ENCODE measurements at regions not wholly inside any gene's neighbourhood (a gene's known extent, or its start where the extent isn't known, plus 50 kb on each side); places are given as distances from the start of the nearest gene placed in this dataset.
"Not testable (repeated sequence)": the region's sequence is repeated elsewhere in the genome, so short reads cannot be mapped to it uniquely, and the experiment has no call there.

DNA sequence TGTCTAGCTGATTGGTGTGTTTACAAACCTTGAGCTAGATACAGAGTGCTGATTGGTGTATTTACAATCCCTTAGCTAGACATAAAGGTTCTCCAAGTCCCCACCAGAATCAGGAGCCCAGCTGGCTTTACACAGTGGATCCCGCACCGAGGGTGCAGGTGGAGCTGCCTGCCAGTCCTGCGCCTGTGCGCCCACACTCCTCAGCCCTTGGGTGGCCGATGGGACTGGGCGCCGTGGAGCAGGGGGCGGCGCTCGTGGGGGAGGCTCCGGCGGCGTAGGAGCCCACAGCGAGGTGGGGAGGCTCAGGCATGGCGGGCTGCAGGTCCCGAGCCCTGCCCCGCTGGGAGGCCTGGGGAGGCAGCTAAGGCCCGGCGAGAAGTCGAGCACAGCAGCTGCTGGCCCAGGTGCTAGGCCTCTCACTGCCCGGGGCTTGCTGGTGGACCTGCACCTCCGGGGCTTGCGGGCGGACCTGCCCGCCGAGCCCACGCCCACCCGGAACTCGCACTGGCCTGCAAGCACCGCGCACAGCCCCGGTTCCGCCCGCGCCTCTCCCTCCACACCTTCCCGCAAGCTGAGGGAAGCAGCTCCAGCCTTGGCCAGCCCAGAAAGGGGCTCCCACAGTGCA is 51.0 kb upstream of the CDYL start:
- ATAC-seq; intact Hi-C loops (cut with micrococcal nuclease); DNase-seq: not testable (repeated sequence)

DNA sequence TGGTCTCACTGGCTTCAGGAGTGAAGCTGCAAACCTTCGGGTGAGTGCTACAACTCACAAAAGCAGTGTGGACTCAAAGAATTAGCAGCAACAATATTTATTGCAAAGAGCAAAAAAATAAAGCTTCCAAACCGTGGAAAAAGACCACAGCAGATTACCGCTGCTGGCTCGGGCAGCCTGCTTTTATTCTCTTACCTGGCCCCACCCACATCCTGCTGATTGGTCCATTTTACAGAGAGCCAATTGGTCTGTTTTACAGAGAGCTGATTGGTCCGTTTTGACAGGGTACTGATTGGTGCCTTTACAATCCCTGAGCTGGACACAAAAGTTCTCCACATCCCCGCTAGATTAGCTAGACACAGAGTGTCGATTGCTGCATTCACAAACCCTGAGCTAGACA is 51.5 kb upstream of the CDYL start:
- ATAC-seq; intact Hi-C loops (cut with micrococcal nuclease); DNase-seq: not testable (repeated sequence)

DNA sequence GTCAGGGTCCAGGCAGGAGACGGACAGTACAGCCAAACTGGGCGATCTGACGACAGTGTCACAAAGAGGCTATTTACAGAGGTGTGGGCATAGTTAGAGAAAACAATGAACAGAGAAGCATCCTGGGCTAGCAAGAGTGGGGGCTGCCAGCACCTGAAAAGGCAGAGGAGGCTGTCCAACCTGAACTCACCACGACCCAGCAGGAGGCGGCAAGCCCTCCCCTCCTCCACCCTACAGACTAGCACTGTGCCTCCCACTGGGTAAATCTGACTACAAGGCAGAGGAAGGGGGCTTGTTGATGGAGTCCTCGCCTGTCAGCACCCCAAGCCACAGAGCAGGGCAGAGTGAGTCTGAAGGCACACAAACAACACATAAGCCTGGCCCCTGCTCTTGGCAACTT is 52.8 kb upstream of the CDYL start:
- intact Hi-C loops (cut with micrococcal nuclease) = no loop called here
- no peak for DNase-seq

DNA sequence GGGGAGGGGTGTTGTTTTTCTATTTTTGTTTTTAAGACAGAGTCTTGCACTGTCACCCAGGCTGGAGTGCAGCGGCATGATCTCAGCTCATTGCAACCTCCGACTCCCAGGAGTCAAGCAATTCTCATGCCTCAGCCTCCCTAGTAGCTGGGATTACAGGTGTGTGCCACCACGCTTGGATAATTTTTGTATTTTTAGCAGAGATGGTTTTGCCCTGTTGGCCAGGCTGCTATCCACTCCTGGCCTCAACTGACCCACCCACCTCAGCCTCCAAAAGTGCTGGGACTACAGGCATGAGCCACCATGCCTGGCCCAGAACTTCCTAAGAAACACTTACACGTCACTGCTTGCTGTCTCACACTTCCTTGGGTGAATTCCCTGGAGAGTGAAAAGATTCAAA is 54.8 kb upstream of the CDYL start:
- DNase-seq; intact Hi-C loops (cut with micrococcal nuclease); ATAC-seq: not testable (repeated sequence)

More for the DNA sequence above, 52.8 kb upstream of the CDYL start:
- ATAC-seq = no peak

DNA sequence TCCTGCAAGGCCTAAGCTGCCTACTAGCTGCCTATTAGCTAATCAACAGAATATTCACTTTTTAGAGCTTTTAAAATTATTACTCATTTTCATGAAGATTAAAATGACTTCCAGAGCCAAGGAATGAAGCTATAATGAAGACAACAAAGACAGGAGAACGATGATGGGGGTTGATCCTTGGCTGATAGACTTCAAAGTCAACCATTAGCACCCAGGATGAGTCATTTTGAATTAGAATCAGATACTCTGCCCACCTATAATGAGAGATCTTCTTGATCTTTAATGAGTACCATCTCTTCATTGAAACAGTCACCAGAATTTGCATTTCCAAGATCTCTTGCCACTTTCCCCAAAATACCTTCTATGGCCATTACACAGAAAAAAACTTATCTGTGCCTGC is 56.7 kb upstream of the CDYL start:
- ATAC-seq (no peak), DNase-seq (no peak)
- intact Hi-C loops (cut with micrococcal nuclease) = no loop called here

DNA sequence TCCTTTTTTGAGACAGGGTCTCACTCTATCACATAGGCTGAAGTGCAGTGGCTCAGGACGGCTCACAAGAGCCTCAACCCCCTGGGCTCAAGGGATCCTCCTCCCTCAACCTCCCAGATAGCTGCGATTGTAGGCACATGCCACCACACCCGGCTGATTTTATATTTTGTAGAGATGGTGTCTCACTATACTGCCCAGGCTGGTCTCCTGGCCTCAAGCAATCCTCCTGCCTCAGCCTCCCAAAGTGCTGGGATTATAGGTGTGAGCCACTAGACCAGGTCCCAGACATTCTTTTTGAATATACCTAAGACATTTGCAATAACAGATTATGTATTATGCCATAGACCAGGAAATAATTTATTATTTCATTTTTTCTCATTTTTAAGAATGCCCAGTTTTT is 58.3 kb upstream of the CDYL start:
- intact Hi-C loops (cut with micrococcal nuclease) = no loop called here
- DNase-seq = no peak
- ATAC-seq = no peak

DNA sequence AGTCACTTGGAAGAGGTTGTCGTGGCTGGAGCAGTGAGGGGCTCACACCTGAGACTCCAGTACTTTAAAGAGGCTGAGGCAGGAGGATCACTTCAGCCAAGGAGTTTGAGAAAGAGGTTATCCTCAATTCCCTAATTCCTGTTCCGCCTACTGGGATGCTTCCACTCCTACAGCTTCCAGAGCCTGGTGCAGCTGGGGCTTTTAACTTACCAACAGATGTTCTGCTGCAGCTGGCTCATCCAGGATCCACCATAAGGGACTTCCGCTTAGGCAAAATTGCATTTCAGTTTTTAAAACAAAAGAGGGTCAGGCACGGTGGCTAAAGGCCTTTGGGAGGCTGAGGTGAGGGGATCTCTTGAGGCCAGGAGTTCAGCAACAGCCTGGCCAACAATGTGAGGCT is 59.1 kb upstream of the CDYL start:
- intact Hi-C loops (cut with micrococcal nuclease) = no loop called here
- DNase-seq (no peak), ATAC-seq (no peak)

DNA sequence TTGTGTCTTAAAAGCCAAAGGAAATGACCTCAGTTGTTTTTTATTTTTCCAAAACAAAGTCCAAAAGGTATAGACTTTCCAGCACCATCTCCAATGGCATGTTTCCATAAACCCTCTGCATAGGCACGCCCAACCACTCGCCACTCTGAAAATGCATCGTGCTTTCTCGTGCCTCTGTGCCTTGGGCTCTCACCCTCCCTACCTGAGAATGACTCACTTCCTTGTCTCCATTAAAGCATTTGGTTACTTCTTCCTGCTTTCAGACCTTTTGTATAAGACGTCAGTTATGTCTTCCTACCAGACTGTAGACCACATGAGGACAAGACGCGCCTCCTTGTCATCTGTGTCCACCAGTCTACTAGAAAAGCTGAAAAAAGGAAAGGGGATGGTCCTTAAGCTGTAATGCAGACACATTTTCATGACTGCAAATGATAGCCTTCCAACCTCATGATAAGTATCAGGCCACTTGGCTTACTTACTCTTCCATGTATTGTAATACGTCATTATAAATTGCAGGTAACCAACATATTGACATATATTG is 61.2 kb upstream of the CDYL start:
- ATAC-seq (no peak), DNase-seq (no peak)
- intact Hi-C loops (cut with micrococcal nuclease) = no loop called here

DNA sequence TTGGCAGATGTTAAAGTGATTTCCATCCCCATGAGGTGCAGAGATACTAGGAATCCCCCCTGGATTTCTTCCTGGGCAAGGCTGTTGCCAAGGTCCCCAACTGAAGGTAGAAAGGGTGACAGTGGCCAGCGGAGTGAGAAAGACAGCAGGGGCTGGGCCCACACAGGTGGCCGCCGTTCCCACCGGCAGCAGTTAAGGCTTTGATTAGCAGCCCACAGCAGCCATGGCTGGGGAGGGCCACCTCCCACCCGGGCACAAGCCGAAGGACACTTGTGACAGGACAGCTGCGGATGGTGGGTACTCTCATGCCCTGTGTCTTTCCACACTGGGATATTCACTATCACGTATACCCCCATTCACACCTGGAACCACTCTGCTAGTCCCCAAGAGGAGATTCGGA is 63.9 kb upstream of the CDYL start:
- intact Hi-C loops (cut with micrococcal nuclease) = no loop called here
- DNase-seq = no peak
- ATAC-seq = no peak

DNA sequence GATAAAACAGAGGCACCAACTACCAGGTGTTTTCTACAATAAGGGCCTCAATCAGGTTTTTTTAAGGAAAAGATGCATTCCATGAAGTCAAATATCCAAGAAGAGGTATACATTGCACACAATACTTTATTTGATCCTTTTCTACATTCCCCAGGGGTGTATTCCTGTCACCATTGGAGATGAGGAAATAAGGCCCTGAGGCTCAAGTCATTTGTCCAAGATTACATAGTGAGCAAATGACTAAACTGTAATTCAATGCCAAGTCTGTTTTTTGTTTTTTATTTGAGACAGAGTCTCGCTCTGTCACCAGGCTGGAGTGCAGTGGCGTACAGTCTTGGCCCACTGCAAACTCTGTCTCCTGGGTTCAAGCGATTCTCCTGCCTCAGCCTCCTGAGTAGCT is 69.2 kb upstream of the CDYL start:
- DNase-seq (no peak), ATAC-seq (no peak)
- intact Hi-C loops (cut with micrococcal nuclease) = no loop called here

DNA sequence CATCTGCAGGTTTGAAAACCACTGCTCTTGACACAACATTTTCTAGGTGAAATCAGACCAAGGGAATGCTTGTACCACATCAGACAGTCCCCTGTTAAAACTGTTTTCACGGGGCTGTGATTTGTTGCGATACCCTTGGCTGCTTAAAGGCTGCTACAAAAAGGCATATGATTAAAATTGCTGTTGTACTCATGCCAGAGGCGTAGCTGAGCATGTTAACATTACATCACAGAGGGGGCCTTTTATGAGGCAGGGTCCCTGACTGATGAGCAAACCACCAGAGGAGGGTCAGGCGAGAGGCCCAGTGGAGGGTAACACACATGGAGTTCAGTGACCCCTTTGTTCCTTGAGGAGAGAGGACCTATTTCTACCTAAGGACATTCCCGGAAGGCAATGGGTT is 70.4 kb upstream of the CDYL start:
- no peak for ATAC-seq
- DNase-seq = no peak

DNA sequence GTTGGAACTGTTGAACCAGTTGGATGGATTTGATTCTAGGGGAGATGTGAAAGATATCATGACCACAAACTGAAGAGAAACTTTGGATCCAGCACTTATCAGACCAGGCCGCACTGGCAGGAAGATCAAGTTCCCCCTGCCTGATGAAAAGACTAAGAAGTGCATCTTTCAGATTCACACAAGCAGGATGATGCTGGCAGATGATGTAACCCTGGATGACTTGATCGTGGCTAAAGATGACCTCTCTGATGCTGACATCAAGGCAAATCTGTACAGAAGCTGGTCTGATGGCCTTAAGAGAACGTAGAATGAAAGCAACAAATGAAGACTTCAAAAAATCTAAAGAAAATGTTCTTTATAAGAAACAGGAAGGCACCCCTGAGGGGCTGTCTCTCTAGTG is 72.8 kb upstream of the CDYL start:
- DNase-seq = no peak
- intact Hi-C loops (cut with micrococcal nuclease) = no loop called here
- ATAC-seq = no peak

More for the DNA sequence above, 70.4 kb upstream of the CDYL start:
- intact Hi-C loops (cut with micrococcal nuclease) = no loop called here

DNA sequence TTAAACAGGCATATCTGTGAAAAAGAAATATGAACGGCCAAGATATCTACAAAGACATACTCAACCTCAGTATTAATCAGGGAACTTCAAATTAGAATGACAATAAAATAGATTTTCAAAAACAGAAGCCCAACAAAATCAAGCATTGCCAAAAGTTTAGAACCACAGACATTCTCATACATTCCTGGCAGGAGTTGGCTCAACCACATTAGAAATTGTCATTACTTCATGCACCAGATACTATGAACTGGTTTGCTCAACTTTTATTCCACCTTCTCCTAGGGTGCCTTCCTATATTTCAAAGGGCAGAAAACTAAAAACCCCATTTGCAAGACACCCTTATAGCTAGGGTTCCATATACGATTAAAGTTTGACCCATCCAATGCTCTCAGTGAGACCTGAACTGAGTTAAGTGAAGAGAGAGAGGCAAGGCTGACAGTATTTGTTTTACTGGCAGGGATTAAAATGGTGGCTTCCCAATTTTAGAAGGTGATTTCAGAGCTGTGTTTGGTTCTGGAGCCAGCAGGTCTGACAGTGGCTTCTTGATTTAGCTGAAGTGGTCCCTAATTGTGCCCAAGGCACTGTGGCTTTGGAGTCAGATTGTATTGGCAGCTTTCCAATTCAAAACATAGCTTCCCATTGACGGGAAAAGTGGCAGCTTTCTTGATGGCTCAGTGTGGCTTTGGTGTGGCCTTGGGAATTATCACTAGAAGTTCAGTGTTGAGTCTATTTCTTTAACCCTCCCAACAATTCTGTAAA is 77.1 kb upstream of the CDYL start:
- ATAC-seq (peak; percentile 80), DNase-seq (no peak)
- intact Hi-C loops (cut with micrococcal nuclease) = no loop called here

DNA sequence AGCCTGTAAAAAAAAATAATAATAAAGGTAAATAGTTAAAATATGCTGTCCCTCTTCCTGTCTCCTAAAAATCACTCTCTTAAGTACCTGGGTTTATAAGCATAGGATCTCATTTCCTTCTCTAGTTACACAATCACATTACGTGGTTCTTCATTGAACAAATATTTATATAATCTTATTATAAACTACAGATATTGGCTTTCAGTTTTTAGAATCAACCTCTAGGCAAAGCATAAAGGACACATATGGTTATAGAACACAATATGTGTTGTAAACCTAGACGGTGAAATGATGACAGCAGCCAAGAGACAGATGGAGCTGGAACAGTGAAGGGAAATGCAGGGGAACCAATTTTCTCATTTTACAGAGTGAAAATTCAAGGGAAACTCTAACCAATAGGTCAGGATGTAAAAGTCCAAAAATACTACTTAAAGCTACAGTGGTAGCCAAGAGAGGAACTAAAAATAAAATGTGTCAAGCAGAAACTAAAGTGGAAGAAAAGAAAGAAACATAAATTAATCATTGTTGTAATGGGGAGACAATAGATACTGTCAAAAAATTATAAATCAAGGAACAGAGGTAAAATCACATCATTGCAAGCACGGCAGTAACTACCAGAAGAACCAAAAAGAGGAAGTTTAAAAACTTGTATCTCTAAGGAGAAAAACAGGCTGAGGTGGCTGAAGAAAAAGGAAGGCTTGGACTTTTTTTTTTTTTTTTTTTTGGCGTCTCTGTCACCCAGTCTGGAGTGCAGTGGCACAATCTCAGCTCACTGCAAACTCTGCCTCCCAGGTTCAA is 82.8 kb upstream of the CDYL start:
- DNase-seq = no peak
- no peak for ATAC-seq
- intact Hi-C loops (cut with micrococcal nuclease) = no loop called here

DNA sequence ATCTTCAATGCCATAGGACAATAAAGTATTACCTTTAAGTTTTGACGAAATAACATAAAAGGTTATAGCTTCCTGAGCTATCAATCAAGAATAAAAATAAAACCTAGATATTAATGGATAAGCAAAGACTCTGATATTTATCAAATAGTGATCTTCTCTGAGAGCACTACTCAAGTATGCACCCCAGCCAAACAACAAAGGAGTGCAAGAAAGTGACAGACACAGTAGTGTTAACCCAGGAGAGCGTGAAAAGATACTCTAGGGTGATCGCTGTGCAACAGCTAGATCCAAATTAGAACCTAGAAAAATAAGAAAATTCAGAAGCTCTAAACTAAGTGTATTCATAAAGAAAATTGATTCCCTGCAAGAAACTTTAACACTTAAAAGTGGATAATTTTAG is 83.5 kb upstream of the CDYL start:
- intact Hi-C loops (cut with micrococcal nuclease) = no loop called here
- ATAC-seq (no peak), DNase-seq (no peak)

DNA sequence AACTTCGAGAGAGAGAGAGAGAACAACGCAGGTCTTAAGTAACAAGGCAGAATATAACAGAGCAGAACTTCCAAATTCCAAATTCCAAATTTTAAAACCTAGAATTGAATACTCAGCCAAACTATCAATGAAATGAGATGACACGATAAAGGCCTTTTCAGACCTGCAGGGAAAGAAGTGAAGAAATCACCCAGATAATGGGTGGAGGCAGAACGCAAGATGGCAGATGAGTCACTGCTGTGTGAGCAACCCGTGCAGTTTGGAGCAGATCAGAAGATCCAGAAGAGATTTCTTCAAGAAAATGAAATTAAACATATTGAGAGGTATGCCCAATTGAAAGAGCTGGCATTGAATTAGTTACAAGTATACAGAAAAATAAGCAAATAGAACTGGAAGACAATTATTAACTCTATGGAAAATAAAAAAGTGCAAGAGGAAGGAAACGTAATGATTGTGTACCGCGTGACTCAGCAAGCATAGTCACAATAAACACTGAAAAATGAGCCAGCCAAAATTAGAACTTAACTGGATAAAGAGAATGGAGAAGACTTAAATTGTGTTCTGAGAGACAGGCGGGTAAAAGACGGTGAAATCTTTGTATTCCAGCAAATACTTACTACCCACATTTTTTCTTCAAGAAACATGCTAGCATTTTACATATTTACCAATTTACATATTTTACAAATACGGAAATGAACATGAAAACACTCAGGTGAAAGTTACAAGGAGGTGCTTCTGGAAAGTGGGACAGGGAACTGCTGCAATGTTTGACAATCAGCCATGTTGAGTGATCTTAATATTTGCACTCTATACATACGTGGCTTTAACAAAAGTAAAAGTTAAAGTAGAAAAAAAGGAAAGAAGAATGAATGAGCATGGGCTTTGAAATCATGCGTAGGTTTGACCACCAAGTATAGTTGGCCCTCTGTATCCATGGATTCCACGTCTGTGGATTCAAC is 87.9 kb upstream of the CDYL start:
- ATAC-seq (no peak), DNase-seq (no peak)
- intact Hi-C loops (cut with micrococcal nuclease) = no loop called here

DNA sequence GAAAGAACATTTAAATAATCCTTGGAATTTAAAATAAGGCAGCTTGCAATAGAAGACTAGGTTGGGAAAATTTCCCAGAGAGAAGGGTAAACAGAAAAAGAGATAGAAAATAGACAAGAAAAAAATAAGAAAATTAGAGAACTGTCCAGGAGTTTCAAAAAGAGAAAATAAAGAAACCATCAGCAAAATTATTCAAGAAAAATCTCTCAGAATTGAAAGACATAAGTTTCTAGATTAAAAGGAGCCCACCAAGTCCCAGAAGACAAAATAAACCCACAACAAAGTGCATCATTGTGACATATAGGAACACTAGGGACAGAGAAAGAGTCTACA is 88.6 kb upstream of the CDYL start:
- no peak for ATAC-seq
- no peak for DNase-seq
- intact Hi-C loops (cut with micrococcal nuclease) = no loop called here

DNA sequence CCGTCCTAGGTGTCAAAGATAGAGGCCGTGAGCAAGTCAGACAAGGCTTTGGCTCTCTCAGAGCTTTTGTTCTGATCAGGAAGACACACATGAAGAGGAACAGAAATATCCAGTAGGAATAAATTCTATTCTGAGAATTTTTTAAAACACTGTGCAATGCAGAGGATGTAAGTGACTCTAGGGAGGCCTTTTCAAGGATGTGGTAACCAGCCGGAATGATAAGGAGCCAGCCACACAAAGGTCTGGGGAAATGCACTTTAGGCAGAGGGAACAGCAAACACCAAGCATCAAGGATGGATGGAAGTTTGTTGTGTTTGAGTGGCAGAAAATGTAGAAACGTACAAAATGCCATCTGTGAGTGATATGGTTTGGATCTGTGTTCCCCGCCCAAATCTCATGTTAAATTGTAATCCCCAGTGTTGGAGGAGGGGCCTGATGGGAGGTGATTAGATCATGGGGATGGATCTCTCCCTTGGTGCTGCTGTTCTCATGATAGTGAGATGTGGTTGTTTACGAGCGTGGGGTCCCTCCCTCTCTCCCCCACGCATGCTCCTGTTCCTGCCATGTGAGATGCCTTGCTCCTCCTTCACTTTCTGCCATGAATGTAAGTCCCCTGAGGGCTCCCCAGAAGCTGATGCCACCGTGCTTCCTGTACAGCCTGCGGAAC is 93.6 kb upstream of the CDYL start:
- intact Hi-C loops (cut with micrococcal nuclease) = no loop called here
- ATAC-seq (no peak), DNase-seq (no peak)

All from left ventricle myocardium superior (tissue), 1 donor.